Stomach (tissue), 4 donors: ENCODE measurements at regions not wholly inside any gene's neighbourhood (a gene's known extent, or its start where the extent isn't known, plus 50 kb on each side); places are given as distances from the start of the nearest gene placed in this dataset.
"Not testable (repeated sequence)": the region's sequence is repeated elsewhere in the genome, so short reads cannot be mapped to it uniquely, and the experiment has no call there.

Source experiments
- CTCF ChIP-seq, 7 experiments: fragments of 450-650 bp in 4 of 7; fragments of 200-600 bp in 3 of 7; sonication (generic) in 3 of 7; IDR thresholded peaks; one replicate each; pipeline ENCODE4 v1.5.1; 2016 to 2019; ENCODE audit warnings: antibody characterized with exemption in 7 of 7, control low read depth in 2 of 7, mild to moderate bottlenecking in 1 of 7
- POLR2A ChIP-seq, 4 donors: fragments of 450-650 bp; IDR thresholded peaks; one replicate each; pipeline ENCODE4 v1.6.1; 2016; ENCODE audit warnings: antibody characterized with exemption in 4 of 4, control low read depth in 2 of 4, mild to moderate bottlenecking in 1 of 4, moderate library complexity in 1 of 4
- POLR2AphosphoS5 ChIP-seq, 3 donors: sonication (generic); formaldehyde crosslinking; IDR thresholded peaks; one replicate each; pipeline ENCODE4 v1.6.1; 2016; ENCODE audit warnings: antibody characterized with exemption in 3 of 3

- TF ChIP-seq CTCF, POLR2A, POLR2AphosphoS5 (IDR thresholded peaks at IDR 0.05): not testable (repeated sequence)
These were observed 163.7 kb upstream of the SLC38A2 start for GRCh38 chr12:46536316-46536715.
